HG03442 (cell line): ENCODE measurements at regions not wholly inside any gene's neighbourhood (a gene's known extent, or its start where the extent isn't known, plus 50 kb on each side); places are given as distances from the start of the nearest gene placed in this dataset.

Source experiments
- ATAC-seq: cut with Tn5 transposase; IDR thresholded peaks from one replicate; pipeline ENCODE4 v1.9.1; 2021; ENCODE audit warnings: mild to moderate bottlenecking, moderate library complexity; ENCODE audit not compliant: unreplicated experiment

- ATAC-seq = no peak
Measured at GRCh38 chr1:55374801-55375616, 159.8 kb upstream of the USP24 start.

GRCh38 chr1:55374216-55374615, 159.1 kb upstream of the USP24 start:
- no peak for ATAC-seq

DNA sequence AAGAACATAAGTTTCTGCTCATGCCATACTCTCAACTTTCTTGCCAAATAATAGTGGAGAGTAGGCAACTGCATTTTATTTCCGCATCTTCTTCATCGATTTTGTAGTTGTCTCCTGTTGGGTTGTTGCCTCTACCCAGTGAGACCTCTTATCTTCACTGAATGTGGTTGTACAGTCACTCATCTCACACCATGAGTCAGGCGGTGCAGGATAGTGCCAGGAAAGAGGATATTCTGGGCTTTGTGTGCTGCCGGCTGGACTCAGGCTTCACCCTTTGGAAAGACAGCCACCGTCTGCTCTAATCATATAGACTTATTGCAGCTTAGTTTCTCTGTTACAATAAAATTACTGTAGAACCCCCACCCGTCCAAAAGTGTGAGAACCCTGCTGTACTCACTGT, 154.3 kb upstream of the USP24 start:
- no peak for ATAC-seq

DNA sequence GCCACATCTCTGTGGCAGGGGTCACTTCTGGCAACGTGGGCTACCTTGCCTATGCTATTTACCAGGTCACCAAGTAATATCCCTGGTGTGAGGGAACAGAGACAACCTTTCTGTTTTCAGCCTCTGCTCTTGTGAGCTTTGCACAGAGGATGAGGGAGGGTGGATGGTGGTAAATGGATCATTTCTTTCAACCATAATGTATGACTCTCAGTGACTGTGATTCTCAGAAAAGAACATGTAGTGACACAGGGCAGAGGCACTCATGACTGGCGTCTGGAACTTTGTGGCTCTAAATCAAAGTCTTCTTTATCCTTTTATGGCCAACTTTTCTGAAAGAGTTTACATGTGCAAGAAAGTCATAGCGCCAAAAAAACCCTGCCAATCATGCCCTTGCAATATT, 153.5 kb upstream of the USP24 start:
- ATAC-seq = no peak

DNA sequence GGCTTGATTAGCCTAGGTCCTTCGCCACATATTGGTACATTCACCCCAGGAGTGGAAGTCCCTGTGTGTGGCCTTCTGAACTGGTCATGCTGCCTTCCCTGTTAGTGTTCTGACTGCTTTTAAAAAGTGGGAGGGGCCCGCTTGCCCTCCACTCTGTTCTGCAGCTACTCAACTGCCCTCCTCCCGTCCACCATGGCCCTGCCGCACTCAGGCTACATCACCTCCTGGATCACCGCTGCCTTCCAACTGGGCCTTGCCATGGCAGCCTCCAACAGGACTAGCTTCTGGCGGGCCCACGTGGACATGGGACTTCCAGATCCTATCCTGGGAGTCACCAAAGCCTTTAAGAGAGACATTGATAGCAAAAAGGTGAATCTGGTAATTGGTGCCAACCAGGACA, 152.1 kb upstream of the USP24 start:
- ATAC-seq = no peak

GRCh38 chr1:55364216-55364615, 149.1 kb upstream of the USP24 start:
- ATAC-seq = no peak

DNA sequence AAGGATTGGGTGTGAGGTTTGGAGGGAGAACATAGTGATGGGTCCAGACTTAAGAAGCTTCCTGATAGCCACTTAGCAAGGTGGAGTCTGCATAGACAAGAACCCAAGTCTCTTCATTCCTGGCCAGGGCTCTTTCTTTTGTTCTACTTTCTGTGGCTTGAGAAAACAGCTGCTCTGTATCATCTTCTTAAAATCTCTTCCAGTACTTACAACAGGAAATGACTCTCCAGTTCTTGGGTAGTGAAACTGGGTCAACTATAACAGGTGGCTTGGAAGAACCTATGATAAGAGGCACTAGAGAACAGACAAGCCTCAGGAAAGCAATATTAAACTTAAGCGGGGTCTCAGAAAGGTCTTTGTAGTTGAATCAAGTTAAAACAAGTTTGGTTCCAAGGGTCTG, 148.1 kb upstream of the USP24 start:
- ATAC-seq = no peak

- ATAC-seq = no peak
Measured at GRCh38 chr1:55362558-55362957, 147.4 kb upstream of the USP24 start.

- ATAC-seq = no peak
Measured at GRCh38 chr1:55359611-55360010, 144.4 kb upstream of the USP24 start.

DNA sequence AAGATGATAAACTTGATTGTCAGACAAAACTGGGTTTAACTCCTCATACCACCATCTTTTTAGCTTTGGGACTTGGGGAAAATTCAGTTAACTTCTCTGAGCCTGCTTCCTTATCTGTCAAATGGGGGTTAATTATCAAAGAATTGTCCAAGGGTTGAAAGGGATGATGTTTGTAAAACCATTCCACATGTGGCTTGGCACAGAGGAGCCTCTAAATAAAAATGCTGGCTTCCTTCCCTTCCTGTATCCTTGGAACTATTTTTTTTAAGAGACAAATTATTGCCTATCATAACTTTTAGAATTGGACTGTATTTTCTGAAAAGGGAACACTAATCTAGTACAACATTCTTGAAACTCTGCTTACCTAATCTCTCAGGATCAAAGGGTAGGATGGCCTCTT, 143.4 kb upstream of the USP24 start:
- ATAC-seq = no peak

DNA sequence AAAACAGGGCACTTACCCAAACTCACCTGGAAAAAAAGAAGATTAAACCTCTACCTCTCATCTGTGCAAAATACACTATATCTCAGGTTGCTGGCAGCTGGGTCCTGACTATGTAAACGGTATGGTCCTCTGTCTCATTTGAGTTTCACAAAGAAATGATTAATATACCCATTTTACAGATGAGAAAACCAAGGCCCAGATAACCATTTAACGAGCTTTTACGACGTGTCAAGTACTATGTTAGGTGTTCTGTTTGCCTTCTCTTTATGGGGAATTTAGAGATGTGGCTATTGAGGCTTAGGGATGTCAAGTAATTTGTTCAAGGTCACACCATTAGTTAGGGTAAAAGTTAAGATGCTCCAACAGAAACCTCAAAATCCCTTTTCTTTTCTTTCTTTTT, 140.4 kb upstream of the USP24 start:
- no peak for ATAC-seq

DNA sequence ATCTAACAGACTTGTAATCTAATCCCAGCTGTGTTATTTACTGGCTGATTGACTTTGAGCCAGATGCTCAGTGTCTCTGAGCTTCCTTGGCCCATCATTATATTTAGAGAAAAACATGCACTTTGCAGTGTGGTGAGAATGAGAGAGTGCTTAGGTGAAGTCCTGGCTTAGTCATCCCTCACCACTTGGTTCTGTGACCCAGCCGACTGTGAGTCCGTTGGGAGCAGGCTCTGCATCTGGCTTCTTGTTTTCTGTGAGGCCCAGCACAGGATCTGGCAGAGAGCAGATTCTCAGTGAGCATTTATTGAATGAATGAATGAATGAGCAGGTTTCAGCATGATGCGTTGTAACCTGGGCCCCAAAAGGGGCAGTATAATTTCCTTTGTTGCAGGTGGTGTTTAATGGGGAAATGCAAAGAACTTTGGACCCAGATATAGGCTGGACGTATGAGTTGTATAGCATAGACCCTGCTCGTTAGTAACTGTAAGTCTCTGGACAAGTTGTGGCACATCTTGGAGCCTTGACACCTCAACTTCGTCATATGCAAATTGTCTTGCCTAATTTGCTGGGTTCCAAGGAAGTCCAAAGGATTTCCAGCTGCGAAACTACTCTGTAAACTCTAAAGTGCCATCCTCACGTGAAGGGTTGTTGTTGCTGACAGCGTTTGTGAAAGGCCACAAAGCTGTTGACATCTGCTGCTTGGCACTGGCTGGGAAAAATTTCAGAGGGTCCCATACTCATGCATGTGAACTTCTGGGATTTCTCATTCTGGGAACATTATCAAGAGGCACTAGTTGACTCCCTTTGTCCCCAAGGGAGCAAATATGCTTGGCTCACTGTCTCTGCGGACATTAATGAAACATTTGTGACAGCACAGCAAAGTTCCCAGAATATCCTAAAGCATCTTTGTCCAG, 138.8 kb upstream of the USP24 start:
- peak; percentile 53 for ATAC-seq

DNA sequence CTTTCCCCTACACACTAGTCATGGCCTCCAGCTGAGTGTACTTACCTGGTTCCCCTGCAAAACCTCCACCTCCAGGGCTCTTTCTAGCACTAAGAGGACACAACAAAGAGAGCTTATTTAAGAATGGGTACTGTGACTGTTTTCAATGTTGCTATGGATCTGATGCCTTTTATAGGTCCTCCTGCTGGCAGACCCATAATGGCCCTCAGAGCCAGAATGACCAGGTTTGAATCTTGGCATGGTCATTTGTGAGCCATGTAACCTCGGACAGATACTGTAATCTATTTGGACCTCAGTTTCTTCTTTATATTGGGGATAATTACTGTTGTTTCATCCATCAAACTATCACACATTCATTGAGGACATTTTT, 137.6 kb upstream of the USP24 start:
- ATAC-seq = no peak

DNA sequence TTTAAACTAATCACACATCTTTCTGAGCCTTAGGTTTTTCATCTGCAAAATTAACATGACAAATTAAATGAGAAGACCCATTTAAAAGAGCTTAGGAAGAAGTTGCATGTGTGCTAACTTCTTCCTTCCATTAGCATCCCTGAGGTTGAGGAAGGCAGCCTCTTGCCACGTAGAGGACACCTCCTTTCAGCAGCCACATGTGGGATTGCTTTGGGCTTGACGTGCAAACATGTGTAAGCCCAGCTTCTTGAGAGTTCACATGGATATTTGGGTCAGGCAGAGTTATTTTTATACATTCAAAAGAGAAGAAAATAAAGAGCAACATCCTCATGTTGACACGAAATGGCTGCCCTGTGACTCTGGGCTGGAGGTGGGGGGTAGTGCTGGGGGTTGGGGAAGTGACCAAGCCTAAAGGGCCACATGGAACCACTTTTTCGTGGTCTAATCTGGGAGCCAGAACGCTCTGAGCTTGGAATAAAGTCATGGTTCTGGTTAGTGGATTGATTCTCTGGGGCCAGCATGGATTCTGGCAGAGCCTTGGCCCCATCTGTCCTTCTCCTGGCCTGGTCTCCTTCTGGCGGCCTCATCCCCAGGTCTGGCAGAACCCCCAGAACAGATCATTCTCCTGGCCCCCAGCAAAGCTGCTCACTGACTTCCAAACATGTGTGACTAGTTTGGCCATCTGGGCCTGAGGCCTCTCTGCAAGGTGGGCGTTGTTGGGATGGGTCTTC, 137.1 kb upstream of the USP24 start:
- ATAC-seq = no peak

GRCh38 chr1:55348356-55348755, 133.2 kb upstream of the USP24 start:
- ATAC-seq = no peak

DNA sequence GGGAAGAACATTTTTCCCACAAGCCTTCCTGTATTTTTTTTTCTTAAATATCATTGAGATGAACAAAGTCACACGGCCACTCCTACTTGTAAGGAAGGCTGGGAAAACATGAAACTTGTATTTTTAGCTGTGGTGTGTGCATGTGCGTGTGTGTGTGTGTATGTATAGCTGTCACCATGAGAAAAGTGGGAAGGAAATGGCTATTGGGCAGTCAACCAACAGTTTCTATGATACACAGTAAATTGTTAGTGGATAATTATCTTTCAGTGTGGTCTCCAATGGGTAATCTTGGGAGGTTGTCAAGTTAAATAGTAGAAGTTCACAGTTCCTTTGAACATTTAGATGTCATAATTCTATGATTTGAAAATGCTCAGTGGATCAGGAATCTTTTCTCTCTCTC, 132.7 kb upstream of the USP24 start:
- no peak for ATAC-seq

GRCh38 chr1:55347041-55347440, 131.9 kb upstream of the USP24 start:
- no peak for ATAC-seq

GRCh38 chr1:55346586-55346985, 131.4 kb upstream of the USP24 start:
- ATAC-seq = no peak

DNA sequence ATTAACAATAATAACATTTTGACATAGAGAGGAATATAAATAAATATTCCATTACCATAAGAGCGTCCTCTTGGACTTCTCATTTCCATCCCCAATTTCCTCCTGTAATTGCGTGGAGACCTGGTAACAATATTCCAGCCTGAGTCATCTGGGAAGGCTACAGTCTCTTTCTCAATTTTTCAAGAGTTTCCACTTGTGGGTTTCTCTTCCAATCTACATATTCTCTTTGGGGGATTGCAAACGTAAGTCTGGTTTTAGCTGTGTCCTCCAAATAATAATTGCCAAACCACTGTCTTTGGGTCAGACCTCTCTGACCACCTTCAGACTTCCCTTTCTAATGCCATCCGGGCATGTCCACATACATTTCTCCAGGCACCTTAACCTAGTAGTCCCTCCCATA, 124.5 kb upstream of the USP24 start:
- ATAC-seq = no peak

DNA sequence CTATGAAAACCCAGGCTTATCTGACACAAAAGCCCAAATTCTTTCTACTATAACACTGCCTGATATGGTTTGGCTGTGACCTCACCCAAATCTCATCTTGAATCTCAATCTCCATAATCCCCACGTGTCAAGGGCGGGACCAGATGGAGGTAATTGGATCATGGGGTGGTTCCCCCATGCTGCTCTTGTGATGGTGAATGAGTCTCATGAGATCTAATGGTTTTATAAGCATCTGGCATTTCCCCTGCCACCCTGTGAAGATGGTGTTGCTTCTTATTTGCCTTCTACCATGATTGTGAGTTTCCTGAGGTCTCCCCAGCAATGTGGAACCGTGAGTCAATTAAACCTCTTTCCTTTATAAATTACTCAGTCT, 123.3 kb upstream of the USP24 start:
- no peak for ATAC-seq

DNA sequence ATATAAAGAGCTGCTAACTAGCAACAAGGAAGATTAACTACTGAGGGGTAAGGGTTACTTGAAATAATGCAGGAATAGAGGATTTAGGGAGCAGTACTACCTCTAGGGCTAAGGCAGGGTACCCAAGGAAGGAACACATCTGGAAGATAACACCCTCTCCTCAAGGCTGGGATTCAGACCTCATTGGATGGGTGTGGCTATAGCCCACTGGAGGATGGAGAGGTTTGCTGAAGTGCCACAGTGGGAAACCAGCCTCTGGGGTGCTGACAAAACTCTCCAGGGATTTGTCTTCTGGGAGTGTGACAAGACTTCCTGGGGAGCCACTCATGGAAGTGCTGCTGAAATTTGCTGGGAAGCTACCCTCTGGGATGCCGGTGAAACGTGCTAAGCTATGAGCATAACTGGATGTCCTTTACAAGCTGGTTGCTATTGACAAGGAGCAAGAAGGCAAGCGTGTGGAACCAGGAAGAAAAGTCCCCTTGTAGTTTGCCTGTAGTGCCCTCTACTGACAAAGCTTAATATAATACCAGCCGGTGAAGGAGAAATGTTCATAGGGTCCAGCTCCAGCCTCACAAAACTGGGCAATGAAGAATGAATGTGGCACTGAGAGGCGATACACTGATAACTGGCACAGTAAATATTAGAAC, 122.8 kb upstream of the USP24 start:
- no peak for ATAC-seq
